GM10248 (cell line): ENCODE measurements at regions not wholly inside any gene's neighbourhood (a gene's known extent, or its start where the extent isn't known, plus 50 kb on each side); places are given as distances from the start of the nearest gene placed in this dataset.

Experiments used
- CTCF ChIA-PET: fragments of 300-600 bp; sonication (Branson Sonifier 250); formaldehyde crosslinking; extraction: SDS; loops from one replicate; lab custom pipeline; 2021; ENCODE audit warnings: antibody characterized with exemption; lab: Yijun Ruan, JAX
- POLR2A ChIA-PET: fragments of 350-650 bp; sonication (Branson Sonifier 250); formaldehyde crosslinking; extraction: SDS; loops from one replicate; lab custom pipeline; 2020; ENCODE audit warnings: antibody characterized with exemption; lab: Yijun Ruan, JAX
- DNase-seq: peaks from one replicate; pipeline ENCODE4 v3.0.0; 2012; ENCODE audit errors: extremely low spot score
- TF ChIP-seq, protein P1 (sequence below): IDR thresholded peaks from 2 replicates; pipeline ENCODE4 v1.5.1; 2012; ENCODE audit warnings: mild to moderate bottlenecking, low read depth; ENCODE audit errors: extremely low read depth, missing control alignments, control extremely low read depth

DNA sequence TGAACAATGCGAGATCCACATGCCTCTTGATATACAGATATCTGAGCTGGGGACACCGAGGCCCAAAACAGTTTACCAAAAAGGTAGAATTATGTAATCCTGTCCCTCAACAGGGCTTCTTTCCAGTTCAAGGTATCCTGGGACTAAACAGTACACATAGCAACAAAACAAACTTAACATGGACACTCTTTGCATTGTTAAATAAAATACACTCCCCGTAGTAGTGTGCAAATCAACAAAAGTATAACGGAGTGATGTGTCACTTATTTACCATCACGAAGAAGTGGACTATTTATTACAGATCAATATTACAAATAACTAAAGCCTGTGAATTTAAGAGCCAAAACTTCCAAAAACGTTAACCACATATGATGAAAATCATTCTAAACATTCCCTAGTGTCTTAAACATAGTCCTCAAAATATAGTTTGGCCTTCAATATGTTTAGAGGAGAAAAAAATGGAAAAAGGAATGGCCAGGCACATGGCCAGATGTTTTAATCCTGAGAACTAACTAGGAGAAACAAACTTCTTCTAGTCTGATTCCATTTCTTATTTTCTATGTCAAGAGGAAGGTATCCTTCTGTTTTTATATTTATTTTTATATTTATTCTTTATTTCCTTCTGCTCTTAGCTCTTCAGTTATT, 377.5 kb downstream of the OSR1 start:
- TF ChIP-seq, protein P1, sequence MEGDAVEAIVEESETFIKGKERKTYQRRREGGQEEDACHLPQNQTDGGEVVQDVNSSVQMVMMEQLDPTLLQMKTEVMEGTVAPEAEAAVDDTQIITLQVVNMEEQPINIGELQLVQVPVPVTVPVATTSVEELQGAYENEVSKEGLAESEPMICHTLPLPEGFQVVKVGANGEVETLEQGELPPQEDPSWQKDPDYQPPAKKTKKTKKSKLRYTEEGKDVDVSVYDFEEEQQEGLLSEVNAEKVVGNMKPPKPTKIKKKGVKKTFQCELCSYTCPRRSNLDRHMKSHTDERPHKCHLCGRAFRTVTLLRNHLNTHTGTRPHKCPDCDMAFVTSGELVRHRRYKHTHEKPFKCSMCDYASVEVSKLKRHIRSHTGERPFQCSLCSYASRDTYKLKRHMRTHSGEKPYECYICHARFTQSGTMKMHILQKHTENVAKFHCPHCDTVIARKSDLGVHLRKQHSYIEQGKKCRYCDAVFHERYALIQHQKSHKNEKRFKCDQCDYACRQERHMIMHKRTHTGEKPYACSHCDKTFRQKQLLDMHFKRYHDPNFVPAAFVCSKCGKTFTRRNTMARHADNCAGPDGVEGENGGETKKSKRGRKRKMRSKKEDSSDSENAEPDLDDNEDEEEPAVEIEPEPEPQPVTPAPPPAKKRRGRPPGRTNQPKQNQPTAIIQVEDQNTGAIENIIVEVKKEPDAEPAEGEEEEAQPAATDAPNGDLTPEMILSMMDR, result no peak
- CTCF ChIA-PET, result no interaction called here
- DNase-seq, result no peak
- POLR2A ChIA-PET, result no interaction called here

- no peak for DNase-seq
- CTCF ChIA-PET, result no interaction called here
These were observed 378.2 kb downstream of the OSR1 start for GRCh38 chr2:18980104-18980785.

DNA sequence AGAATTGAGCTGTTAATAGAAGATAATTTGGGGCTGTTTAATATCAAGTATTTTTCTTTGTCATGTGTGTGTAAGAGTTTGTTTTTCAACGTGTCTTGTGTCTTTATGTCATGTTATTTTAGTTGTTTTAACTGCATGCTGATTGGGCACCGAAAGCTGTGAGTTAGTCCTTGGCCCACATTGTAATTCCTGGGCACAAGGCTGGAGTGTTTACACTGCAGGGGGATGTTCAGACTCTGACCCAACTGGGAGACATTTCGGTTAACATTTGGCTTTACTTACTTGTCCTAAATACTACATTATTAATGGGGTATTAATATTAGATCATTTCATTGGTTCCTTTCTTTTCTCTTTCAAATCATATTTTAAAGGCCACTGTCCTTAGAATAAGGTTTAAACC, 381.0 kb downstream of the OSR1 start:
- TF ChIP-seq, protein P1, result no peak
- CTCF ChIA-PET, result interaction anchor here (1.2 to 1.6 kb wide), 2 partner anchors 10 to 17 kb away, joined by 3 read pairs; no protein-coding TSS in a partner anchor
- POLR2A ChIA-PET, result no interaction called here
- DNase-seq, result no peak

More at GRCh38 chr2:18980104-18980785, 378.2 kb downstream of the OSR1 start:
- POLR2A ChIA-PET, result no interaction called here
- TF ChIP-seq, protein P1, result no peak

GRCh38 chr2:18976168-18976961, 382.1 kb downstream of the OSR1 start:
- CTCF ChIA-PET, result interaction anchor here (1.6 kb wide), 1 partner anchor 18 kb away, joined by 3 read pairs; no protein-coding TSS in a partner anchor
- POLR2A ChIA-PET, result no interaction called here
- TF ChIP-seq, protein P1, result no peak
- no peak for DNase-seq

DNA sequence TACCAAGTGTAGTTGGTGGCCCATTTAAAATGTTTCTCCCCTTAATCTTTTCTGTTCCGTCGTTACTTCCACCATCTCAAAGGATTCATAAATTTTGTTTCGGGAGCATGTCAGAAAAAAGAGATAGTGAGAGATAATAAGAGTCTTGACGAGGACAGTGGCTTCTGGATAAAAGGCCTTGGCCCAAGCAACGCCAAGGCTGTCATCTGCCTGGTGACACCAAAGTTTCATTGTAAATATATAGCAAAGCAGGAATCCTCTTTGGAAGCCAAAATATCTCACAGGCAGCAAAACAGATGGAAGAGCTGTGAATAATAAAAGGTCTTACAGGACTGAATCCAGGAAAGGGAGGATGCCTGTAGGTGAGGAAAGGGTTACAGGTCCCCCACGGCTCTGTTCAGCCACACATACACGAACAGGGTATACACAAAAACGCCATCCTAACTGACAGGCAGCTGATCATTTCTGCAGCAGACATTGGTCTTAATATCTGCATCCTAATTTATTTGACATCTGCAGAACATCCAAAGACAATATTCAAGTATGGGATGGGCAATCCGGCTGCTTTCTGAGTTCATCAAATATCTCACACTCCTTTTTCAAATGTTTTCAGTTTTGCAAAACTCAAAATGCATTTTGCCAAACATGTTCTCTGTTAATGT, 382.8 kb downstream of the OSR1 start:
- ChIA-PET CTCF (no interaction called here), POLR2A (no interaction called here)
- DNase-seq, result no peak
- TF ChIP-seq, protein P1, result no peak

DNA sequence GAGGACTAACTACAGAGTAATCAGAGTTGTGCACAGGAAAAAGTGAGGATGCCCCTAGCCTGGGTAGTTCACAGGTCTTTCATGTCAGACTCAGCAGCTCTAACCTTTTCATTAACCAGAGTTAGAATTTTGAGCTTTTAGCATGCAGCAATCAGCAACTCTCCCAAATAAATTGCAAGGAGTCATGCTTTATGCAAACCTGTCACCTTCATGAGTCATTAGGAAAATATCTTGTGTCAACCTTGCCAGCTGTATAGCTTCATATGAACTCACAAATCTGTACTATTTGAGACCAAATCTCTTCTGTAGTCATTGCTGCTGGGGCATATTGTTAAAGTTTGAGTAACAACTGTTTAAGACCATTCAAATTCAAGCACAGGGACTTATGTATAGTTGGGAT, 382.3 kb upstream of the NT5C1B start:
- ChIA-PET CTCF (interaction anchor here (0.9 kb wide), 1 partner anchor 8 kb away, joined by 3 read pairs; no protein-coding TSS in a partner anchor), POLR2A (no interaction called here)
- DNase-seq, result no peak
- TF ChIP-seq, protein P1, result no peak
